UCSD-AML1 (cell line): ENCODE measurements at regions not wholly inside any gene's neighbourhood (a gene's known extent, or its start where the extent isn't known, plus 50 kb on each side); places are given as distances from the start of the nearest gene placed in this dataset.

Experiments used
- DNase-seq: peaks from one replicate; lab custom pipeline; 2025; ENCODE audit not compliant: unreplicated experiment; lab: John Stamatoyannopoulos, UW

- DNase-seq = no peak
These were observed 66.2 kb upstream of the CDK13 start for GRCh38 chr7:39883812-39884390.

GRCh38 chr7:39888171-39888853, 61.7 kb upstream of the CDK13 start:
- no peak for DNase-seq

GRCh38 chr7:39890411-39890810, 59.6 kb upstream of the CDK13 start:
- DNase-seq = no peak

- DNase-seq = no peak
These were observed 58.2 kb upstream of the CDK13 start for GRCh38 chr7:39891894-39892293.

- no peak for DNase-seq
These were observed 57.7 kb upstream of the CDK13 start for GRCh38 chr7:39892361-39892760.

- DNase-seq = no peak
These were observed 55.2 kb upstream of the CDK13 start for GRCh38 chr7:39894904-39895303.

- DNase-seq = no peak
These were observed 53.2 kb upstream of the CDK13 start for GRCh38 chr7:39896840-39897239.

GRCh38 chr7:39898867-39899266, 51.2 kb upstream of the CDK13 start:
- no peak for DNase-seq
